BLaER1 treated with 17β-estradiol and CSF1 and Interleukin-3, amounts not matched to agents 10 nM and 100 nM (cell line): ENCODE measurements at regions not wholly inside any gene's neighbourhood (a gene's known extent, or its start where the extent isn't known, plus 50 kb on each side); places are given as distances from the start of the nearest gene placed in this dataset.
A peak's percentile ranks its signal among the peaks of the same experiment; 100 is the strongest.

Source experiments
- H3K27ac ChIP-seq, 11 experiments: shearing (Covaris generic); formaldehyde crosslinking; 2 replicates each; pipeline ENCODE4 v1.8.1; 2022
- H3K27me3 ChIP-seq, 11 experiments: shearing (Covaris generic); formaldehyde crosslinking; 2 replicates each; pipeline ENCODE4 v1.8.1; 2022
- H3K36me3 ChIP-seq, 11 experiments: shearing (Covaris generic); formaldehyde crosslinking; 2 replicates each; pipeline ENCODE4 v1.8.1; 2022
- H3K4me1 ChIP-seq, 10 experiments: shearing (Covaris generic); formaldehyde crosslinking; 2 replicates each; pipeline ENCODE4 v1.8.1; 2022
- H3K4me2 ChIP-seq, 11 experiments: shearing (Covaris generic); formaldehyde crosslinking; 2 replicates each; pipeline ENCODE4 v1.8.1; 2022
- H3K4me3 ChIP-seq, 10 experiments: shearing (Covaris generic); formaldehyde crosslinking; 2 replicates each; pipeline ENCODE4 v1.8.1; 2022
- H3K9ac ChIP-seq, 11 experiments: shearing (Covaris generic); formaldehyde crosslinking; 2 replicates each; pipeline ENCODE4 v1.8.1; 2022
- H3K9me3 ChIP-seq, 11 experiments: shearing (Covaris generic); formaldehyde crosslinking; replicated peaks in 1 of 11; 2 replicates each; pipeline ENCODE4 v1.8.1; 2022
- H4K20me1 ChIP-seq, 11 experiments: shearing (Covaris generic); formaldehyde crosslinking; 2 replicates each; pipeline ENCODE4 v1.8.1; 2022
- Cebpa-rat ChIP-seq, 11 experiments: shearing (Covaris generic); IDR thresholded peaks; 2 replicates each; pipeline ENCODE4 v1.8.1; 2022

GRCh38 chr2:79393806-79394484 lies 118.9 kb upstream of the CTNNA2 start:
- H3K36me3 ChIP-seq: no peaks in the 10 kb centered on the region
- TF ChIP-seq Cebpa-rat (IDR thresholded peaks at IDR 0.05): no peak
- 0 out of 20 replicates have a peak, but pooled peaks cover 0 to 4% (median 0%) of the 10 kb centered on the region in 10 experiments for H3K4me1 ChIP-seq
- H3K4me2 ChIP-seq: no peak overlapping the region
- no peaks in the 10 kb centered on the region for H3K9me3 ChIP-seq
- H3K27me3 ChIP-seq: no peaks in the 10 kb centered on the region
- H4K20me1 ChIP-seq: no peaks in the 10 kb centered on the region
- H3K9ac ChIP-seq: no peak overlapping the region
- H3K4me3 ChIP-seq: no peak overlapping the region
- no peak overlapping the region for H3K27ac ChIP-seq

DNA sequence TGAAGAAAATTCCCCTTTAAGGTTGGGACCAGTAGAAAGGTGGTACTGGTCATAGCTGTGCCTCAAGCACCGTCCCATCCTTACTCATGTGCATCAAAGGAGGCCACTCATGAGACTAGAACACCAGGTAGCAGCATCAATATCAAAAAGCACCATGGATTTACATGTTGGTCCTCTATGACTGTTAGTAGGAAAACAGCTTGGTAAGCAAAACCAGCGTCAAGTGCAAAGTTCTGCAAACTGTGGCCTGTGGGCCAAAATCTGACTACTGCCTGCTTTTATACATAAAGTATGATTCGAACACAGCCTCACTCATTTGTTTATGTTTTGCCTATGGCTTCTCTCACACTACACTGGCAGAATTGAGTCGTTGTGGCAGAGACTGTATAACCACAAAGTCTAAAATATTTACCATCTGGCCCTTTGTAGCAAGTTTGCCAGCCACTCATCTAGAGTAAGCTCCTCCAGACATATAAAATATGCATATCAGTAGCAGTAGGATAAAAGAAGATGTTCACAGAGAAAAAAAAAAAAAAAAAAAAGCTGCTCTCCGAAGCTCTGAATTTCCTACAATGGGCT lies 119.7 kb upstream of the CTNNA2 start:
- Histone ChIP-seq H3K9ac (no peak overlapping the region), H3K27me3 (no peaks in the 10 kb centered on the region), H3K4me1 (0 out of 20 replicates have a peak, but pooled peaks cover 0 to 4% (median 0%) of the 10 kb centered on the region in 10 experiments), H3K4me2 (no peak overlapping the region), H4K20me1 (no peaks in the 10 kb centered on the region), H3K4me3 (no peak overlapping the region), H3K36me3 (no peaks in the 10 kb centered on the region), H3K27ac (no peak overlapping the region), H3K9me3 (no peaks in the 10 kb centered on the region)
- no peak for TF ChIP-seq Cebpa-rat (IDR thresholded peaks at IDR 0.05)

GRCh38 chr2:79389481-79389880 lies 123.4 kb upstream of the CTNNA2 start:
- H3K9me3 ChIP-seq: no peaks in the 10 kb centered on the region
- H3K4me3 ChIP-seq: no peak overlapping the region
- no peak overlapping the region for H3K9ac ChIP-seq
- TF ChIP-seq Cebpa-rat (IDR thresholded peaks at IDR 0.05): no peak
- H3K36me3 ChIP-seq: no peaks in the 10 kb centered on the region
- H3K27ac ChIP-seq: no peak overlapping the region
- no peak overlapping the region; a peak in 1 of 22 replicates for H3K4me2 ChIP-seq
- H4K20me1 ChIP-seq: no peaks in the 10 kb centered on the region
- H3K4me1 ChIP-seq: 0 out of 20 replicates have a peak, but pooled peaks cover 0 to 4% (median 0%) of the 10 kb centered on the region in 10 experiments
- H3K27me3 ChIP-seq: no peaks in the 10 kb centered on the region

GRCh38 chr2:79388024-79388423 lies 124.8 kb upstream of the CTNNA2 start:
- no peak for TF ChIP-seq Cebpa-rat (IDR thresholded peaks at IDR 0.05)
- 0 out of 20 replicates have a peak, but pooled peaks cover 0 to 4% (median 0%) of the 10 kb centered on the region in 10 experiments for H3K4me1 ChIP-seq
- no peaks in the 10 kb centered on the region for H3K9me3 ChIP-seq

DNA sequence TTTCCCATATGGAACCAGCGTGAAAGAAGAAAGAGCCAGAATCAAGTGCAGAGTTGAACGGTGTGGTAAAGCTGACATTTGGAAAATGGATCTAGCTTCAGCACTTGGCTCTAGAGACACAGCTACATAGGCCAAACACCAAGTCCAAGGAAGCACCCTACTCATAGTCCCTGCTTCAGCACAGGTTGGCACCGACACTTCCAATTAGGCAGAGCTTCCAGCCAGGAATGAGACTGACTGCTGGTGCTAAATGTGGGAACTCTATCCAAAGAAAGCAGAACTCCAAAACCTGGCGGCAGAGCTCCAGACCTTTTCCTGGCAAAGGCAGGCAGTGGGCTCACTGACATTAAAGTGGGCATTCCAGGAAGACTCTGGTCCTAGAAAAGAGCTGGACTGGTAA lies 125.4 kb upstream of the CTNNA2 start:
- Histone ChIP-seq H4K20me1 (no peaks in the 10 kb centered on the region), H3K4me2 (no peak overlapping the region), H3K27me3 (no peaks in the 10 kb centered on the region), H3K27ac (no peak overlapping the region), H3K9ac (no peak overlapping the region), H3K4me1 (0 out of 20 replicates have a peak, but pooled peaks cover 0 to 4% (median 0%) of the 10 kb centered on the region in 10 experiments), H3K36me3 (no peaks in the 10 kb centered on the region), H3K4me3 (no peak overlapping the region), H3K9me3 (no peaks in the 10 kb centered on the region)
- no peak for TF ChIP-seq Cebpa-rat (IDR thresholded peaks at IDR 0.05)

More at GRCh38 chr2:79388024-79388423, 124.8 kb upstream of the CTNNA2 start:
- Histone ChIP-seq H3K36me3 (no peaks in the 10 kb centered on the region), H3K27ac (no peak overlapping the region), H3K4me2 (no peak overlapping the region), H3K27me3 (no peaks in the 10 kb centered on the region), H4K20me1 (no peaks in the 10 kb centered on the region), H3K9ac (no peak overlapping the region), H3K4me3 (no peak overlapping the region)

- H3K4me3 ChIP-seq: no peak overlapping the region
- no peaks in the 10 kb centered on the region for H4K20me1 ChIP-seq
- no peak overlapping the region for H3K9ac ChIP-seq
- H3K36me3 ChIP-seq: no peaks in the 10 kb centered on the region
- no peaks in the 10 kb centered on the region for H3K27me3 ChIP-seq
- no peak for TF ChIP-seq Cebpa-rat (IDR thresholded peaks at IDR 0.05)
- H3K4me2 ChIP-seq: no peak overlapping the region
- H3K4me1 ChIP-seq: no peaks in the 10 kb centered on the region
- H3K9me3 ChIP-seq: no peaks in the 10 kb centered on the region
- no peak overlapping the region for H3K27ac ChIP-seq
Measured at GRCh38 chr2:79383681-79384080, 129.2 kb upstream of the CTNNA2 start.

DNA sequence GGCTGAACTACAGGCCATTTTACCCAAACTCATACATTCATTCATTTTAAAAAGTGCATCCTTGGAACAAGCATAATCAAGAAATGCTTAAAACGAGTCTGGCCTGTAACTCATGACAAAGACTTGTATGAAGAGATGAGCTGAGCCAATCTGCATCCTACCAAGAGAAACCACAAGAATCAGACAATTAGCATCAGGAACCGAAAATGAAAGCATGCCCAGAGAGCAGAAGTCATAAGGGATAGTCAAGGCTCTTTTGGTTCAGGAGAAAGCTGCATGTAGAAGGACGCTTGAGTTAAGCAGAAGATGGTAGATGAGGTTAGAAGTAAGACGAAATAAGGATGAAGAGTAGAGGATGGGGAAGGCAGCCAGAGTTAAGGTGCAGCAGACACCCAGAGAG lies 137.0 kb upstream of the CTNNA2 start:
- no peak overlapping the region for H3K9ac ChIP-seq
- H4K20me1 ChIP-seq: no peaks in the 10 kb centered on the region
- peak overlapping the region in 10 of 11 experiments; percentile 7 to 71 (median 45); a peak in 14 of 22 replicates for H3K4me2 ChIP-seq
- TF ChIP-seq Cebpa-rat (IDR thresholded peaks at IDR 0.05): no peak
- H3K27me3 ChIP-seq: no peaks in the 10 kb centered on the region
- H3K9me3 ChIP-seq: 0 out of 22 replicates have a peak, but pooled peaks cover 0 to 3% (median 0%) of the 10 kb centered on the region in 11 experiments
- no peak overlapping the region for H3K4me3 ChIP-seq
- no peaks in the 10 kb centered on the region for H3K36me3 ChIP-seq
- H3K27ac ChIP-seq: no peak overlapping the region
- peaks cover 0 to 8% (median 5%) of the 10 kb centered on the region in 10 experiments; a peak in 8 of 20 replicates for H3K4me1 ChIP-seq

DNA sequence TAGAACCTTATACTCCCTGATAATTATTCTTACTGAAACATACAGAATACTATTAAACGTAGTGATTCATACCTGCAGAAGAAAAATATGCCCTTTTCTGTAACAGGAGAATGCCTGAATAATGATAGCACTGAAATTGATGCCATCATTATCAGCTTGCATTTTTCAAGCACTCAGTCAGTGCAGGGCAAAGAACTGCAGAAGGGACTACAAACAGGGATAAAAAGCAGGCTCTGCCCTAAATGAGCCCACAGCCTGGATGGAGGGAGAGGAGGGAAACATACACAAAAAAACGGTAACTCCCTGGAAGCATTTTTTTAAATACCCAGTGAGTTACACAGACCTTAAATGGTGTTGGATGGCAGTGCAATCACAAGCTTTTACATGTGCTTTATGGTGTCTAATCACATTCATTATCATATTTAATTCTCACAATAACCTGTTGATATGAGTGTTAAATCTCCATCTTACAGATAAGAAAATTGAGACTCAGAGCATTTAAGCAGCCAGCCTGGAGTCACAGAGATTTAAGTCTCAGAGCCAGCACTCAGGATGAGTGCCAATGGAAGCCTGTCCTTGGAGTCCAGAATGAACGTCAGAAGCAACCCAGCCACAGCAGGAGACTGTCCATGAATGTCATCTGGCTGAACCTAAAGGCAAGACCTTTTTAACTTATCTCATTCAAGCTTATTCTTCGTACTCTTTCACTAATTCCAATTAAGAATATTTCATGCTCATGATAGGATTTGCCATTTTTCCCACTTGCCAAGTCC lies 139.3 kb upstream of the CTNNA2 start:
- H3K9ac ChIP-seq: no peak overlapping the region
- H3K27ac ChIP-seq: no peak overlapping the region
- no peaks in the 10 kb centered on the region for H3K27me3 ChIP-seq
- TF ChIP-seq Cebpa-rat (IDR thresholded peaks at IDR 0.05): no peak
- no peaks in the 10 kb centered on the region for H4K20me1 ChIP-seq
- H3K4me3 ChIP-seq: no peak overlapping the region
- H3K9me3 ChIP-seq: 0 out of 22 replicates have a peak, but pooled peaks cover 0 to 3% (median 0%) of the 10 kb centered on the region in 11 experiments
- H3K4me1 ChIP-seq: peaks cover 0 to 24% (median 6%) of the 10 kb centered on the region in 10 experiments; a peak in 12 of 20 replicates
- no peaks in the 10 kb centered on the region for H3K36me3 ChIP-seq
- H3K4me2 ChIP-seq: no peak overlapping the region

DNA sequence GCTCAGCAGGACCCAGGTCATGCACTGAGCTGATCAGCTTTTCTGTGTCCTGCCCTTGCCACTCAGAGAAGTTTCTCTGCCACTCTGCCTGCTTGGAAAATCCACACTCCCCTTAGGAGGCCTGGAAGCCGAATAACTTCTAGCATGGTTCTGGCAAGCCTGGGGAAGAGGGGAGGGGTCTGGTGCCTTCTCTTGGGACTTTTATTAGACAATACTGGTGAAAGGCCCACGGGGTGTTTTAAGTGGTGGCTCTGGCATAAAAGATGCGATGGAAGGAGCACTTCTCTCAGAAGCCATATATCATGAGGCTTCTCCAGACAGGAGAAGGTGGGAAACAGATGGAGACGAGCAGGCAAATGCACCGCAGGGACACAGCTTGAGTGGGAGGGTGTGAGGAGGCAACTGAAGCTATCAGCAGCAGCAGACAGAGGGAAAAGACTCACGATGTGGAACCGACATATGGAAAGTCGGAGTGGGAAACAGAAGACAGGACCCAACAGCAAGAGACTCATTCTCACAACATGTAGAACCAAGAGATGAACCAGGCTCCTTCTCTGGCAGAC lies 141.8 kb upstream of the CTNNA2 start:
- Histone ChIP-seq H3K4me2 (0 out of 22 replicates have a peak overlapping the region, but pooled peaks of 1 of the 11 experiments have one; percentile 10), H3K27ac (no peak overlapping the region), H3K9me3 (no peaks in the 10 kb centered on the region), H3K4me3 (no peak overlapping the region), H3K36me3 (no peaks in the 10 kb centered on the region), H3K27me3 (no peaks in the 10 kb centered on the region), H4K20me1 (no peaks in the 10 kb centered on the region), H3K9ac (no peak overlapping the region), H3K4me1 (peaks cover 0 to 29% (median 4%) of the 10 kb centered on the region in 10 experiments; a peak in 12 of 20 replicates)
- TF ChIP-seq Cebpa-rat (IDR thresholded peaks at IDR 0.05): no peak
